ENCODE measurements at regions not wholly inside any gene's neighbourhood (a gene's known extent, or its start where the extent isn't known, plus 50 kb on each side); places are given as distances from the start of the nearest gene placed in this dataset.

DNA sequence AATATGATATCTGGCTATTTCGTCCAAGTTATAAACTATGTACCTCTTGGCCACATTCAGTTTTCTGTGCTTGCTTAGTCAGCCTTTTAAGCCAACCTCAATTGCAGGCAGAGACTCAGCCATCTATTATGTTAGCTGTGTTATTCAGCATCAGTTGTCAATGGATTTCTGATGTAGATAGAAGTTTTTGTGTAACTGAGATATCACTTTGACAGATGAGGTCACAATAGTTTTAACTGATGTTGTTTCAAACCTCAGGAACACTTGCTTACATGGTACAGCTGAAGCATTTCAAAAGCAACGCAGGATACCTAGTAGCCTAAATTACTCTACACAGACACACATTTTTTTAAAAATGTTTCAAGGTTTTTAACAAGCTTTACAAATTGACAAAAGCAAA lies 1478.0 kb downstream of the NCAM2 start:
- WGBS (ENCODE audit: insufficient coverage, insufficient read length), result no CpG with 5 or more reads among the region's 2 CpGs

DNA sequence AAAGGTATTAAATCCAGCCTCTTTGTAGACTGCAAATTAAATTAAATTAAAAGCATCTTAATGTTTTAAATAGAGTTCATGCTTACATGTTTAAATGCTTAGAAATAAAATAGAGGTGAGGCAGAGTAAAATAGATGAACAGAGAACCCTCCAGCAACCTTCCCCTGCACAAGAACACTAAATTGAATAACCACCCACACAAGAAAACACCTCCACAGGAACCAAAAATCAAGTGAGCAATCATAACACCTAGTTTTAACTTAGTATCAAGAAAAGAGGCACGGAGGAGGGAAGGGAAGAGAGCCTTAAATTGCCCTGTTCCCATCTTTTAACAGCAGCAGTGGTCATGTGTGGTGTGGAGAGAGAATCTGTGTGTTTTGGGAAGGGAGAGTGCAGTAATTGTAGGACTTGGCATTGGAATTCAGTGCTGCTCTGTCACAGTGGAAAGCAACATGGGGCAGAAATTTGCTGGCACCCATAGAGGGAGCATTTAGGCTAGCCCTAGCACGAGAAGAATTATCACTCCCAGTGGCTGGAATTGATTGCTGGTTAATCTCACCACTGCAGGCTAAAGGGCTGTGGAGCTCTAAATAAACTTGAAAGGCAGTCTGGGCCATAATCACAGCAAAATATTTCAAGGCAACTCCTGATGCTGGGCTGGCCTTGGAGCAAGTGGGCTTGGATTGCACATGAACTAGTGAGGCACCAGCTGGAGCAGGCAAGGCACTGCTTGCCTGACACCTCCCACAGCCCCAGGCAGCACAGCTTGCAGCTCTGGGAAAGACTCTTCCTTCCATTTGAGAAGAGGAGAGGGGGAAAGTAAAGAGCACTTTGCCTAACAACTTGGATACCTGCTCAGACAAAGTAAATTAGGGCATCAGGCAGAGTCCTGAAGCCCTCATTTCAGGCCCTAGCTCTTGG lies 1478.8 kb downstream of the NCAM2 start:
- Histone ChIP-seq H3K36me3 (ENCODE audit: control insufficient read depth, insufficient read depth, low read length) (no peaks in the 10 kb centered on the region), H3K9me3 (ENCODE audit: control insufficient read depth, insufficient read depth, low read length) (0 out of 2 replicates have a peak, but pooled peaks cover 1% of the 10 kb centered on the region), H3K4me3 (ENCODE audit: low read length) (no peak overlapping the region), H3K27ac (ENCODE audit: low read length) (no peak overlapping the region), H3K4me1 (ENCODE audit: control insufficient read depth, insufficient read depth, low read length) (no peaks in the 10 kb centered on the region), H3K27me3 (ENCODE audit: control insufficient read depth, insufficient read depth, low read length) (no peaks in the 10 kb centered on the region)
- WGBS (ENCODE audit: insufficient coverage, insufficient read length), result no CpG with 5 or more reads among the region's 2 CpGs
- no peak for DNase-seq (ENCODE audit: low read depth, low spot score)

More for the DNA sequence above, 1478.0 kb downstream of the NCAM2 start:
- H3K36me3 ChIP-seq (ENCODE audit: control insufficient read depth, insufficient read depth, low read length), result no peaks in the 10 kb centered on the region
- no peak overlapping the region for H3K4me3 ChIP-seq (ENCODE audit: low read length)
- H3K4me1 ChIP-seq (ENCODE audit: control insufficient read depth, insufficient read depth, low read length), result no peaks in the 10 kb centered on the region
- no peak for DNase-seq (ENCODE audit: low read depth, low spot score)
- no peak overlapping the region for H3K27ac ChIP-seq (ENCODE audit: low read length)
- 0 out of 2 replicates have a peak, but pooled peaks cover 1% of the 10 kb centered on the region for H3K9me3 ChIP-seq (ENCODE audit: control insufficient read depth, insufficient read depth, low read length)
- no peaks in the 10 kb centered on the region for H3K27me3 ChIP-seq (ENCODE audit: control insufficient read depth, insufficient read depth, low read length)

DNA sequence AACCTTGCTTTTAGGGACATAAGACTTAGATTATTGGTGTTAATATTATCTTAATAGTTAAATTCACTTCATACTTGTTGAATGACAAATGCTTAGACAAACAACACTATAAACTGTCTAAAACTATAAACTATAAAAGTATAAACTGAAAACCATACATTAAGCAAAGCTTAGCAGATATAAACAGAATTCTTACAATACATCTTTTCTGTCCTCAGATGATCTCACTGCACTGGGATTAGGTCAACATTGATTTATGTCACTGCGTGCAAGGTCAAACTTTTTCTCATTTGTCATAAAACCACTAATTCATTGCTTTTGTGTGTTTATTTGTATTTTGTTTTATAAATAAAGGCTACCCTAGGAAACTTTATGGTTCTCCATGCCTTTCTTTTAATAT lies 1491.8 kb downstream of the NCAM2 start:
- no CpG with 5 or more reads among the region's 1 CpG for WGBS (ENCODE audit: insufficient coverage, insufficient read length)
- Histone ChIP-seq H3K36me3 (ENCODE audit: control insufficient read depth, insufficient read depth, low read length) (no peaks in the 10 kb centered on the region), H3K27me3 (ENCODE audit: control insufficient read depth, insufficient read depth, low read length) (no peaks in the 10 kb centered on the region), H3K9me3 (ENCODE audit: control insufficient read depth, insufficient read depth, low read length) (peaks cover 1% of the 10 kb centered on the region; the same call in 1 of the 2 replicates), H3K27ac (ENCODE audit: low read length) (no peak overlapping the region), H3K4me1 (ENCODE audit: control insufficient read depth, insufficient read depth, low read length) (no peaks in the 10 kb centered on the region), H3K4me3 (ENCODE audit: low read length) (no peak overlapping the region)
- no peak for DNase-seq (ENCODE audit: low read depth, low spot score)

DNA sequence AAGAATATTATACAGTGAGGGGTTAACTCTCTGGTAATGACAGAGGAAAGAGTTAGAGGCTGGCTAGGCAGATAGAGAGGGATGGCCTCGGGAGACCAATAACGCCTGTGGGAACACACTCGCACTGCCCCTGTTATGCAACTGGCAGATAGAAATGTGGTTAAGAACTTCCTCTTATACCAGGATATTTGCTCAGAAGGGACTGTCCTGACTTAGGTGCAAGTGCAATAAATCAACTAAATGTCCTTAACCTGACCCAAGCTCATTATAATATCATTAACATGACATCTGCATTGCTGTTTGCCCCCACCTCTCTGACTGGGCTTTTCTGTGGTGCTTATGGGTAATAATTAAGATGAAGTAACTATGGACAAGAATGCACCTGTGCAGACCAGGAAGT lies 1518.0 kb downstream of the NCAM2 start:
- H3K36me3 ChIP-seq (ENCODE audit: control insufficient read depth, insufficient read depth, low read length), result no peaks in the 10 kb centered on the region
- H3K27ac ChIP-seq (ENCODE audit: low read length), result no peak overlapping the region
- DNase-seq (ENCODE audit: low read depth, low spot score), result no peak
- H3K9me3 ChIP-seq (ENCODE audit: control insufficient read depth, insufficient read depth, low read length), result peaks cover under 1% of the 10 kb centered on the region; the same call in 1 of the 2 replicates
- H3K27me3 ChIP-seq (ENCODE audit: control insufficient read depth, insufficient read depth, low read length), result no peaks in the 10 kb centered on the region
- H3K4me3 ChIP-seq (ENCODE audit: low read length), result no peak overlapping the region
- whole genome bisulfite sequencing (ENCODE audit: insufficient coverage, insufficient read length), result no CpG with 5 or more reads among the region's 3 CpGs
- H3K4me1 ChIP-seq (ENCODE audit: control insufficient read depth, insufficient read depth, low read length), result no peaks in the 10 kb centered on the region

GRCh38 chr21:22535630-22536029 lies 1537.4 kb downstream of the NCAM2 start:
- Histone ChIP-seq H3K27me3 (ENCODE audit: control insufficient read depth, insufficient read depth, low read length) (no peaks in the 10 kb centered on the region), H3K27ac (ENCODE audit: low read length) (no peak overlapping the region), H3K4me3 (ENCODE audit: low read length) (no peak overlapping the region), H3K4me1 (ENCODE audit: control insufficient read depth, insufficient read depth, low read length) (no peaks in the 10 kb centered on the region; the same call in 1 of the 2 replicates), H3K9me3 (ENCODE audit: control insufficient read depth, insufficient read depth, low read length) (peaks cover 11% of the 10 kb centered on the region), H3K36me3 (ENCODE audit: control insufficient read depth, insufficient read depth, low read length) (no peaks in the 10 kb centered on the region)
- no CpG with 5 or more reads among the region's 1 CpG for WGBS (ENCODE audit: insufficient coverage, insufficient read length)
- DNase-seq (ENCODE audit: low read depth, low spot score), result no peak

DNA sequence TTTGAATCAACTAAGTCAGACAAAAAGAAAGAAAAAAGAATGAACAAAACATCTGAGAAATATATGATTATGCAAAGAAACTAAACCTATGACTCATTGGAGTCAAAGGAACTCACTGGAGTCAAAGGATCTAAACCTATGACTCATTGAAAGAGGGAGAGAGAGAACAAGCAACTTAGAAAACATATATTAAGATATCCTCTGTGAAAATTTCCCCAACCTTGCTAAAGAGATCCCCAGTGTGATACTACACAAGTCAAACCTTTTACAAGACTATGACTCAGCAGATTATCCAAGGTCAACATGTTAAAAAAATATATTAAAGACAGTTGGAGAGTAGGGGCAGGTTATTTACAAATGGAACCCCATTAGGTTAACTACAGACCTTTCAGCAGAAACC lies 1538.3 kb downstream of the NCAM2 start:
- Histone ChIP-seq H3K27ac (ENCODE audit: low read length) (no peak overlapping the region), H3K27me3 (ENCODE audit: control insufficient read depth, insufficient read depth, low read length) (no peaks in the 10 kb centered on the region), H3K9me3 (ENCODE audit: control insufficient read depth, insufficient read depth, low read length) (peaks cover 11% of the 10 kb centered on the region), H3K4me3 (ENCODE audit: low read length) (no peak overlapping the region), H3K36me3 (ENCODE audit: control insufficient read depth, insufficient read depth, low read length) (no peaks in the 10 kb centered on the region), H3K4me1 (ENCODE audit: control insufficient read depth, insufficient read depth, low read length) (no peaks in the 10 kb centered on the region; the same call in 1 of the 2 replicates)
- DNase-seq (ENCODE audit: low read depth, low spot score), result no peak

- no peak overlapping the region for H3K27ac ChIP-seq (ENCODE audit: low read length)
- no peak overlapping the region for H3K4me3 ChIP-seq (ENCODE audit: low read length)
- no CpG with 5 or more reads among the region's 2 CpGs for WGBS (ENCODE audit: insufficient coverage, insufficient read length)
- peaks cover 2% of the 10 kb centered on the region; the same call in 1 of the 2 replicates for H3K9me3 ChIP-seq (ENCODE audit: control insufficient read depth, insufficient read depth, low read length)
- H3K4me1 ChIP-seq (ENCODE audit: control insufficient read depth, insufficient read depth, low read length), result no peaks in the 10 kb centered on the region
- H3K27me3 ChIP-seq (ENCODE audit: control insufficient read depth, insufficient read depth, low read length), result no peaks in the 10 kb centered on the region
- no peak for DNase-seq (ENCODE audit: low read depth, low spot score)
- no peaks in the 10 kb centered on the region for H3K36me3 ChIP-seq (ENCODE audit: control insufficient read depth, insufficient read depth, low read length)
Measured at GRCh38 chr21:22544747-22545146, 1546.5 kb downstream of the NCAM2 start.

DNA sequence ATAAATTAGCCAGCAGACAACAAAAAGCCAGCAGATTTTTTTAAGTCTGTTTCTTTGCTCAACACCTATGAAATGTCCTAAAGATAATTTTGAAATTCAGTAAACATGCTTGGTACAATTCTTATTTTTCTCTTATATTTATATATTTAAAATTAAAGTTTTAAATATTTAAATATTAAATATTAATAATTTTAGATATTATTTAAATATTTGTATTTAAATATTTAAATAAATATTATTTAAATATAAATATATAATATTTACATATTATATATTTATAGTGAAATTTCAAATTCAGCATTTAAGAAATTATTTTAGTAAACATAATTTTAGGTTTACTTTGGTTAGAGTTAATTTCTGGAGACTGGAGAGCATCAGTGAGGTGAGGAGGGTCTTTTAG lies 1554.2 kb downstream of the NCAM2 start:
- DNase-seq (ENCODE audit: low read depth, low spot score), result no peak
- H3K27me3 ChIP-seq (ENCODE audit: control insufficient read depth, insufficient read depth, low read length), result no peaks in the 10 kb centered on the region
- no peaks in the 10 kb centered on the region for H3K4me1 ChIP-seq (ENCODE audit: control insufficient read depth, insufficient read depth, low read length)
- no peak overlapping the region for H3K27ac ChIP-seq (ENCODE audit: low read length)
- H3K9me3 ChIP-seq (ENCODE audit: control insufficient read depth, insufficient read depth, low read length), result no peaks in the 10 kb centered on the region; the same call in 1 of the 2 replicates
- H3K36me3 ChIP-seq (ENCODE audit: control insufficient read depth, insufficient read depth, low read length), result no peaks in the 10 kb centered on the region
- H3K4me3 ChIP-seq (ENCODE audit: low read length), result no peak overlapping the region

GRCh38 chr21:22554690-22555316 lies 1556.6 kb downstream of the NCAM2 start:
- H3K4me3 ChIP-seq (ENCODE audit: low read length), result no peak overlapping the region
- no peaks in the 10 kb centered on the region for H3K36me3 ChIP-seq (ENCODE audit: control insufficient read depth, insufficient read depth, low read length)
- H3K27ac ChIP-seq (ENCODE audit: low read length), result no peak overlapping the region
- H3K9me3 ChIP-seq (ENCODE audit: control insufficient read depth, insufficient read depth, low read length), result no peaks in the 10 kb centered on the region; the same call in 1 of the 2 replicates
- no CpG with 5 or more reads among the region's 6 CpGs for WGBS (ENCODE audit: insufficient coverage, insufficient read length)
- DNase-seq (ENCODE audit: low read depth, low spot score), result no peak
- H3K4me1 ChIP-seq (ENCODE audit: control insufficient read depth, insufficient read depth, low read length), result no peaks in the 10 kb centered on the region
- H3K27me3 ChIP-seq (ENCODE audit: control insufficient read depth, insufficient read depth, low read length), result no peaks in the 10 kb centered on the region

- H3K4me1 ChIP-seq (ENCODE audit: control insufficient read depth, insufficient read depth, low read length), result no peaks in the 10 kb centered on the region
- H3K27me3 ChIP-seq (ENCODE audit: control insufficient read depth, insufficient read depth, low read length), result no peaks in the 10 kb centered on the region
- no peaks in the 10 kb centered on the region for H3K36me3 ChIP-seq (ENCODE audit: control insufficient read depth, insufficient read depth, low read length)
- H3K4me3 ChIP-seq (ENCODE audit: low read length), result no peak overlapping the region
- DNase-seq (ENCODE audit: low read depth, low spot score), result no peak
- no peak overlapping the region for H3K27ac ChIP-seq (ENCODE audit: low read length)
- no peaks in the 10 kb centered on the region; the same call in 1 of the 2 replicates for H3K9me3 ChIP-seq (ENCODE audit: control insufficient read depth, insufficient read depth, low read length)
Measured at GRCh38 chr21:22556829-22557228, 1558.6 kb downstream of the NCAM2 start.

All from iPS DF 6.9 (cell line).